ENCODE measurements at regions not wholly inside any gene's neighbourhood (a gene's known extent, or its start where the extent isn't known, plus 50 kb on each side); places are given as distances from the start of the nearest gene placed in this dataset.

GRCh38 chr2:181188605-181189004 is 208.2 kb downstream of the UBE2E3 start:
- no peak for TF ChIP-seq CTCF (IDR thresholded peaks at IDR 0.05)
- TF ChIP-seq EZH2 (IDR thresholded peaks at IDR 0.05) = no peak
- TF ChIP-seq EZH2phosphoT487 (IDR thresholded peaks at IDR 0.05) = no peak

All from neural progenitor cell (in vitro differentiated cells).